SU-DHL-6 (cell line): ENCODE measurements at regions not wholly inside any gene's neighbourhood (a gene's known extent, or its start where the extent isn't known, plus 50 kb on each side); places are given as distances from the start of the nearest gene placed in this dataset.

ENCODE experiments used
- EZH2phosphoT487 ChIP-seq: fragments of 200-600 bp; sonication (generic), shearing (Covaris generic); conservative IDR thresholded peaks from 2 replicates; pipeline ENCODE4 v1.6.1; 2018; ENCODE audit warnings: mild to moderate bottlenecking, antibody characterized with exemption, low read length, moderate library complexity, mixed read lengths
- TF ChIP-seq, protein P1 (sequence below): fragments of 200-600 bp; sonication (generic); IDR thresholded peaks from one replicate; pipeline ENCODE4 v1.5.1; 2017; ENCODE audit warnings: antibody characterized with exemption, mild to moderate bottlenecking, low read length, moderate library complexity; ENCODE audit not compliant: insufficient read depth, poor library complexity, severe bottlenecking

DNA sequence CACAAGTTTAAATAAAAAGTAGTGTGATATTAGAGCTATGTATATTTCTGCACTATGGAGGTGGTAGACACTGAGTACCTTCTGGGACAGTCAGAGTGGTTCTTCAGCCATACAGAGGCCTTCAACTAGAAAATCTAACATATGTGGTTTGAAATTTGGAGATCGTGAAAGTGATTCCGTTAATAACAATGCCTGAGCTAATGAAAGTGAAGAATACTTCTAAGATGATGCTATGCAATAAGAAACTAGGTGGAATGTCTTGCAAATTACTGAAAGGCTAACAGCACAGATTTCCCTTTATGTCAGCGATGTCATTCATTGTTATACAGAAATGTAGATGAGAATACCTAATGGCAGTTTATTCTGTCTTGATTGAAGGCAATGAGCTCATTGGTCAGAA, 1984.7 kb upstream of the RAG2 start:
- TF ChIP-seq, protein P1, sequence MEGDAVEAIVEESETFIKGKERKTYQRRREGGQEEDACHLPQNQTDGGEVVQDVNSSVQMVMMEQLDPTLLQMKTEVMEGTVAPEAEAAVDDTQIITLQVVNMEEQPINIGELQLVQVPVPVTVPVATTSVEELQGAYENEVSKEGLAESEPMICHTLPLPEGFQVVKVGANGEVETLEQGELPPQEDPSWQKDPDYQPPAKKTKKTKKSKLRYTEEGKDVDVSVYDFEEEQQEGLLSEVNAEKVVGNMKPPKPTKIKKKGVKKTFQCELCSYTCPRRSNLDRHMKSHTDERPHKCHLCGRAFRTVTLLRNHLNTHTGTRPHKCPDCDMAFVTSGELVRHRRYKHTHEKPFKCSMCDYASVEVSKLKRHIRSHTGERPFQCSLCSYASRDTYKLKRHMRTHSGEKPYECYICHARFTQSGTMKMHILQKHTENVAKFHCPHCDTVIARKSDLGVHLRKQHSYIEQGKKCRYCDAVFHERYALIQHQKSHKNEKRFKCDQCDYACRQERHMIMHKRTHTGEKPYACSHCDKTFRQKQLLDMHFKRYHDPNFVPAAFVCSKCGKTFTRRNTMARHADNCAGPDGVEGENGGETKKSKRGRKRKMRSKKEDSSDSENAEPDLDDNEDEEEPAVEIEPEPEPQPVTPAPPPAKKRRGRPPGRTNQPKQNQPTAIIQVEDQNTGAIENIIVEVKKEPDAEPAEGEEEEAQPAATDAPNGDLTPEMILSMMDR: no peak
- no peak for TF ChIP-seq EZH2phosphoT487
